GM10266 (cell line): ENCODE measurements at regions not wholly inside any gene's neighbourhood (a gene's known extent, or its start where the extent isn't known, plus 50 kb on each side); places are given as distances from the start of the nearest gene placed in this dataset.

Experiments used
- DNase-seq: peaks from one replicate; pipeline ENCODE4 v3.0.0; 2012; ENCODE audit errors: extremely low spot score
- TF ChIP-seq, protein P1 (sequence below): IDR thresholded peaks from 2 replicates; pipeline ENCODE4 v1.5.1; 2012; ENCODE audit warnings: mild to moderate bottlenecking, low read depth; ENCODE audit not compliant: control insufficient read depth, insufficient read depth; ENCODE audit errors: missing control alignments

DNA sequence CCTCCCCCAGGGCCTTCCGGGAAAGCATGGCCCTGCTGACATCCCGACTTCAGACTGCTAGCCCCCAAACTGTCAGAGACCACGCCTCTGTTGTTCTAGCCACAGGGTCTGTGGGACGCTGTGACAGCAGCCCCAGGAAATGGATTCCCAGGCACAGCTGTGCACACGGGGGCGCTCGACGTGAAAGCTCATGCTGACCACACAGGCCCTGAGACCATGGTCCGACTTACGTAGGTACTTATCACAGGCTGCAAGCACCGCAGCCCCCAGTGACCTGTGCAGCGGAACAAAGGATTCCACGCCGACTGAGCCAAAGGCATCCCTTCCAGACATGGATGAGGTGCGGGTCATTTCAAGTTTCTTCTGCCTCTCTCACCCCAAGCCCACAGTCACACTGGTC is 150.6 kb downstream of the CTTN start:
- no peak for DNase-seq
- TF ChIP-seq, protein P1, sequence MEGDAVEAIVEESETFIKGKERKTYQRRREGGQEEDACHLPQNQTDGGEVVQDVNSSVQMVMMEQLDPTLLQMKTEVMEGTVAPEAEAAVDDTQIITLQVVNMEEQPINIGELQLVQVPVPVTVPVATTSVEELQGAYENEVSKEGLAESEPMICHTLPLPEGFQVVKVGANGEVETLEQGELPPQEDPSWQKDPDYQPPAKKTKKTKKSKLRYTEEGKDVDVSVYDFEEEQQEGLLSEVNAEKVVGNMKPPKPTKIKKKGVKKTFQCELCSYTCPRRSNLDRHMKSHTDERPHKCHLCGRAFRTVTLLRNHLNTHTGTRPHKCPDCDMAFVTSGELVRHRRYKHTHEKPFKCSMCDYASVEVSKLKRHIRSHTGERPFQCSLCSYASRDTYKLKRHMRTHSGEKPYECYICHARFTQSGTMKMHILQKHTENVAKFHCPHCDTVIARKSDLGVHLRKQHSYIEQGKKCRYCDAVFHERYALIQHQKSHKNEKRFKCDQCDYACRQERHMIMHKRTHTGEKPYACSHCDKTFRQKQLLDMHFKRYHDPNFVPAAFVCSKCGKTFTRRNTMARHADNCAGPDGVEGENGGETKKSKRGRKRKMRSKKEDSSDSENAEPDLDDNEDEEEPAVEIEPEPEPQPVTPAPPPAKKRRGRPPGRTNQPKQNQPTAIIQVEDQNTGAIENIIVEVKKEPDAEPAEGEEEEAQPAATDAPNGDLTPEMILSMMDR: no peak

DNA sequence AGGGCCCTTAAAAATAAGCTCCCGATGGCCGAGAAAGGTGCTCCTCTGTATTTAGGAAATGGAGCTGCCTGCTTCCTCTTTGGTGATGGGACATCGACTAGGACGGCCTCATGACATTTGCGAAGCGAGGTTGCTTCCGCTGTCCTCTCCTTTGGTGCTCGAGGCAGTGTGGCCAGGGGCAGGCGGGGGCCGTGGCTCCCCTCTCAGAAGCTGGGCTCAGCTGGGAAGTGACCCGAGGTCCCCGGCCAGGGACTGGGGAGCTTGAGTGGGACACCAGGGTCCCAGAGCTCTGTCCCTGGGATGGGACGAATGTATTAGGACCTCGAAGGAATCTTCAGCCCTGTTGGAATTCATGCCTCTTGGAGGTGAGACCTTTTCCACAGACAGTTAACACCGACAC is 151.1 kb downstream of the CTTN start:
- TF ChIP-seq, protein P1: no peak
- no peak for DNase-seq

DNA sequence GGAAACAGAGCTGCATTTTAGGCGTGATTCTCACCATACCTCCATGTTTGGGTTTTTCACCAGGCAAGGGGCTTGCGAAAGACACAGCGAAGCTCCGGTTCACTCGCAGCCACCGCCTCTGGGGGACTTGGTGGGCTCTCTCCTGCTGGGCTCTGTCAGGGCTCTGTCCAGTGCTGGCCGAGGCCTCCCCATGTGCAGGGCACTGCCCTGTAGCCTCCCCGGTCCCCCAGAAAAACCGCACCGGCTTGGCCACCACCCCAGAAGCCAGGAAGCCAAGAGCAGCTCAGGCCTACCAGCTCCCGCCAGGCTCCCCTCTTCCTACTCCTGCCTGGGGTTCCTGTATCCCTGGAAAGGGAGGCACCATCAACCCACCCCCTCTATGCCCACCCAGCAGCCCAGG is 151.5 kb downstream of the CTTN start:
- TF ChIP-seq, protein P1: no peak

DNA sequence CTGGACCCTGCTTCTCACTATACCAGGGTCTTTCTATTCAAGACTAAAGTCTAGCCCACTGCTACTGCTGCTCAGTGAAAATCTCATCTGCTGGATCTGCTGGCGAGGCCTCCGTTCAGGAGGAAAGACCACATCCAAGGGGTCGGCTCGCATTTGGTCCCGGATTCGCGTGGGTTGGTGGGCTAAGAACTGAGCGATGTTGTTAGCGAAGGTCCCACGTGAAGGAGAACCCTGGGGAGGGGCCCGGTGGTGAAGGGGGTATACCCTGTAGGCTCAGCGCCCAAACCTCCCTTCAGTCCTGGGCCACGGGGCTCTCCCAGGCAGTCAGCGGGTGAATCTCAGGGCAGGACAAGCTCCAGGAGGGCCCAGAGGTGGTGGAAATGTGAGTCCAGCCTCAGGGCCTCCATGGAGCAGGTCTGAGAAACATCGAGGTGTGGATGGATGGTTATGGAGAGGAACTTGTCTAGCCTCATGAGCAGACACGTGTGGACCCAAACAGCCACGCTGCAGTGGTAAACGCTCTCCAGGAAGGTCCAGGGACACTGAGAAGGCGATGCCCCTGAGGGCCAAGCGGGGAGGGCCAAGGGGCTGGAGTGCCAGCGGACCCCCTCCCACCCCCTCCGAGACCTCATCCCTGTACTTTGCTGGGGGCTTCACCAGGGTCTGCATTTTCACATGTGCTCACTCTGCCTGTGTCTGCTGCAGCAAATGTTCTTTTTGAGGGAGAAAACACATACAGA is 152.3 kb downstream of the CTTN start:
- no peak for DNase-seq
- TF ChIP-seq, protein P1: no peak

More for the DNA sequence above, 151.5 kb downstream of the CTTN start:
- no peak for DNase-seq

DNA sequence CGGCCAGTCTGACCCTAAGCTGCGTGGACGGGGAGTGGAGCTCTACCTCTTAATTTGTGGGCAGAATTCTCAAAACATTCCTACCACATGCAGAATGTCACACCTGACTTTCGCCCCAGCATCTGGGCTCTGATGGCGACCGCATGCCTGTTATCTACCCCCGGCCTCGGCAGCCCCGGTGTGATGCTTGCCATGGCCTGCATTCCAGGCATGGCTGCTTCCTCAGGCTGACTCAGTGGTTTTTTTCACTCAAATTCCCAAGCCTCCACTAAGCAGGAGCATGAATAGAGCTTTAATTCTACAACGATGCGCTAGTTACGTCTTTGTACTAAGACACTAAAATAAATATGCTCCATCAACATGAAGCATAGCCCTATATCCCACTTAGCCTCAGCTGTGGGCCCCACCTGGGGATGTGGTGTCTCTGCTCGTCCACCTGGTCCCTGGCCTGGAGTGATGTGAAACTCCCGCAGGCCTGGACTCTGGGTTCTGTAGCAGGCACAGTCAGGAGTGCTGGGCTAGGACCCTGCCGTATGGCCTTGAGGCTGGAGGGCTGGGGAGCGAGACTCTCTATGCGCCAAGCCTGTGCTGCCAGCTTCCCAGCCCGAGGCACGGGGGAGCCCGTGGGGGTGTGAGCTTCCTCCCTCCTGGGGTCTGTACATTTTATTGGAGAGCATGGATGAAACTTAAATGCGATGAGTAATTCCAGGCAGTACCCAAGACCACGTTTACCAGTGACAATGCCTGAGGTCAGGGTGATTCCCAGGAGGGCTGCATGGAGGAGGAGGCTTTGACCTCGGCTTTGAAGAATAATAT is 153.2 kb downstream of the CTTN start:
- DNase-seq: no peak
- TF ChIP-seq, protein P1: no peak

DNA sequence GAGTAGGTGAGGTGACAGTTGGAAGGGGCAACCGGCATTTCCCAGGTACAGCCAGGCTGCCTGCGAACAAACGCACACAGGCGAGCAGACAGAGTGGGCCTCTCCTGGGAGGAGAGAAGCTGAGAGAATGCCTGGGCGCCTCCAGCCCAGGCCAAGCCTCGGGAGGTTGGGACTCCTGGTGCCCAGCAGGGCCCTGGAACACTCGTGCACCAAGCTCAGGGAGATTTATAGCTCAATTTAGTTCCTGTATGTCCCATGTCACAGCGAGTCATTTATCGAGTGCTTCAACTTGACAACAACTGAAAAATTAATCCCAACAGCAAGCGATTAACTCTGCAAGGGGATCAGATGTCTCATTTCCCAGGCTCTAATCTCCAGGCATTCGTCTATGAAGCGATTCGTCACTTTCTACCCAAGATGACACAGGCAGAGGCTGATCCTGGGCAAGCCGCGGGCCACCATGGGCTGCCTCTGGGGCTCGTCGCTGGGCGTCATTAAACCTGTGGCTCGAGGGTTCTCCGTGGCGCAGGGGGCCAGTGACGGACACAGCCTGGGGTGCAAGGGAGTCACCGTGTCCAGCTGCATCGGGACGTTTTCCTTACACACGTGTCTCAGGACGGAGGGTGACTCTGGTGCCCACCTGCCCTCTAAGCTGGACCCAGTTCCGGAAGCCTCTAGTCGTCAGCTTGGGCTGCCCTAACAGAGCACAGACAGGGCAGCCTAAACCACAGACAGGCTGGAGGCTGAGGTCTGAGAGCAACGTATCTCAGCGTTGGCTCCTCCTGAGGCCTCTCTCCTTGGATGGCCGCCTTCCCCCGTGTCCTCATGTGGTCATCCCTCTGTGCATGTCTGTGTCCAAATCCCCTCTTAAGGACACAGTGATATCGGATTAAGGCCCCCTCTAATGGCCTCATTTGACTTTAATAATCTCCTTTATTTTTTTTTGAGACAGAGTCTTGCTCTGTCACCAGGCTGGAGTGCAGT is 154.1 kb downstream of the CTTN start:
- TF ChIP-seq, protein P1: no peak
- DNase-seq: no peak
